DND-41 (cell line): ENCODE measurements at regions not wholly inside any gene's neighbourhood (a gene's known extent, or its start where the extent isn't known, plus 50 kb on each side); places are given as distances from the start of the nearest gene placed in this dataset.

Experiments used
- CTCF ChIP-seq: IDR thresholded peaks from 2 replicates; pipeline ENCODE4 v1.5.1; 2012; ENCODE audit warnings: borderline replicate concordance, low read length, moderate library complexity, mild to moderate bottlenecking; ENCODE audit not compliant: poor library complexity, severe bottlenecking; ENCODE audit errors: extremely low read depth
- EZH2 ChIP-seq: IDR thresholded peaks from 3 replicates; pipeline ENCODE4 v1.6.1; 2012; ENCODE audit warnings: borderline replicate concordance, low read depth, mild to moderate bottlenecking, moderate library complexity, low read length, inconsistent platforms; ENCODE audit not compliant: severe bottlenecking

GRCh38 chr14:98347686-98348085, 924.3 kb downstream of the BCL11B start:
- TF ChIP-seq CTCF (no peak), EZH2 (no peak)
